ENCODE measurements at regions not wholly inside any gene's neighbourhood (a gene's known extent, or its start where the extent isn't known, plus 50 kb on each side); places are given as distances from the start of the nearest gene placed in this dataset.

GRCh38 chr6:12593771-12594529 is 122.6 kb upstream of the PHACTR1 start:
- DNase-seq (ENCODE audit: low read depth), result no peak
- TF ChIP-seq CTCF (IDR thresholded peaks at IDR 0.05; ENCODE audit: low read length, missing control alignments), result no peak

DNA sequence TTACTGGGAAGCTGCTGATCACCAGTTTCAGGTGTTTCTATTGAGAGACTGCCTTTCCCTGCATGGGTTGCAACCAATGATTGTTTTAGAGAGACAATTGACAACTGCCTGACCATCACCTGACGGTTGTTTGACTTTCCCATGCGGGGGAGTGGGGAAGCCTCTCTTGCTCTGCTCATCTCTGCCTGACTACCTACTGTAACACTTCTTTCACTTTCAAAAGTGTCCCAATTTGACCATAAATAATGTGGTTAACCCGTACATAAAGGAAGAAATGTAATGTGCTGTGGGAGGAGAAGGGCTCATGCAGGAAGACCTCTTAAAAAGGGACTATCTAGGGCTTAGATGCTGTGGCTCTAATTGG is 122.1 kb upstream of the PHACTR1 start:
- no peak overlapping the region for H3K4me3 ChIP-seq (replicated peaks; ENCODE audit: low read depth, low read length)
- TF ChIP-seq CTCF (IDR thresholded peaks at IDR 0.05; ENCODE audit: low read length, missing control alignments), result no peak
- DNase-seq (ENCODE audit: low read depth), result no peak

More at GRCh38 chr6:12593771-12594529, 122.6 kb upstream of the PHACTR1 start:
- no peak overlapping the region for H3K4me3 ChIP-seq (replicated peaks; ENCODE audit: low read depth, low read length)

GRCh38 chr6:12595161-12595811 is 121.3 kb upstream of the PHACTR1 start:
- TF ChIP-seq CTCF (IDR thresholded peaks at IDR 0.05; ENCODE audit: low read length, missing control alignments), result no peak
- DNase-seq (ENCODE audit: low read depth), result peak; percentile 77

GRCh38 chr6:12596731-12597130 is 119.8 kb upstream of the PHACTR1 start:
- no peak for DNase-seq (ENCODE audit: low read depth)
- no peak for TF ChIP-seq CTCF (IDR thresholded peaks at IDR 0.05; ENCODE audit: low read length, missing control alignments)

More at GRCh38 chr6:12595161-12595811, 121.3 kb upstream of the PHACTR1 start:
- no peak overlapping the region for H3K4me3 ChIP-seq (replicated peaks; ENCODE audit: low read depth, low read length)

GRCh38 chr6:12598919-12599318 is 117.6 kb upstream of the PHACTR1 start:
- H3K4me3 ChIP-seq (replicated peaks; ENCODE audit: low read depth, low read length), result no peak overlapping the region
- no peak for DNase-seq (ENCODE audit: low read depth)
- TF ChIP-seq CTCF (IDR thresholded peaks at IDR 0.05; ENCODE audit: low read length, missing control alignments), result no peak

More at GRCh38 chr6:12596731-12597130, 119.8 kb upstream of the PHACTR1 start:
- no peak overlapping the region for H3K4me3 ChIP-seq (replicated peaks; ENCODE audit: low read depth, low read length)

- peak; percentile 63 for DNase-seq (ENCODE audit: low read depth)
- no peak for TF ChIP-seq CTCF (IDR thresholded peaks at IDR 0.05; ENCODE audit: low read length, missing control alignments)
- H3K4me3 ChIP-seq (replicated peaks; ENCODE audit: low read depth, low read length), result no peak overlapping the region
Measured at GRCh38 chr6:12601881-12602280, 114.7 kb upstream of the PHACTR1 start.

Data from fibroblast of pulmonary artery (primary cell).